HepG2 (cell line): ENCODE measurements at regions not wholly inside any gene's neighbourhood (a gene's known extent, or its start where the extent isn't known, plus 50 kb on each side); places are given as distances from the start of the nearest gene placed in this dataset.

Experiments
- ATAC-seq: fragments of 200-7000 bp; cut with Tn5 transposase; 3 replicates; pipeline ENCODE4 v1.9.1; 2020; ENCODE audit warnings: mild to moderate bottlenecking, moderate library complexity
- BruUV-seq: library from RNA; stranded (reverse); fragments of 400-500 nt; replicated peaks from 2 replicates; lab custom pipeline; 2021; lab: Mats Ljungman, UMichigan
- CTCF ChIA-PET: fragments of 300-600 bp; formaldehyde crosslinking; extraction: SDS; loops from one replicate; lab custom pipeline; 2021; ENCODE audit warnings: low total read pairs, inconsistent platforms, low intra/inter-chr PET ratio; lab: Yijun Ruan, JAX
- POLR2A ChIA-PET: fragments of 350-600 bp; sonication (Branson Sonifier 250); formaldehyde crosslinking; loops from one replicate; lab custom pipeline; 2020; ENCODE audit warnings: antibody characterized with exemption, inconsistent platforms; lab: Yijun Ruan, JAX
- DNase-seq: peaks from one replicate; pipeline ENCODE4 v3.0.0-alpha.2; 2015; ENCODE audit warnings: low spot score
- FAIRE-seq: peaks from 3 replicates; lab custom pipeline; 2011; peaks lifted over from hg19 to GRCh38; lab: Jason Lieb, UNC
- H2AFZ ChIP-seq: one replicate; pipeline ENCODE4 v1.6.1; 2011; ENCODE audit warnings: low read length, inconsistent platforms
- H3K27ac ChIP-seq: fragments of 300-600 bp; 3 replicates; pipeline ENCODE4 v1.8.0; 2011; ENCODE audit warnings: mixed run types, mild to moderate bottlenecking, mixed read lengths, low read length, inconsistent platforms; ENCODE audit not compliant: insufficient read depth; ENCODE audit errors: extremely low read length
- H3K27me3 ChIP-seq, 2 experiments: fragments of 200-600 bp in 1 of 2; 2 replicates in 1 of 2; 3 replicates in 1 of 2; pipeline versions ENCODE4 v1.6.0 to v1.8.0; 2011; ENCODE audit warnings: low read length in 2 of 2, mild to moderate bottlenecking in 2 of 2, moderate library complexity in 2 of 2, inconsistent platforms in 1 of 2; ENCODE audit not compliant: insufficient read depth in 2 of 2, control insufficient read depth in 1 of 2
- H3K36me3 ChIP-seq, 2 experiments: fragments of 200-600 bp in 1 of 2; replicated peaks in 1 of 2; 2 replicates in 1 of 2; 3 replicates in 1 of 2; pipeline versions ENCODE4 v1.5.1 to v1.8.0; 2011; ENCODE audit warnings: low read length in 2 of 2, inconsistent platforms in 1 of 2; ENCODE audit not compliant: insufficient read depth in 2 of 2, control insufficient read depth in 1 of 2
- H3K4me1 ChIP-seq: 2 replicates; pipeline ENCODE4 v1.5.1; 2012; ENCODE audit warnings: low read length, inconsistent platforms; ENCODE audit not compliant: insufficient read depth
- H3K4me2 ChIP-seq: 2 replicates; pipeline ENCODE4 v1.6.0; 2011; ENCODE audit warnings: low read depth, low read length, inconsistent platforms
- H3K4me3 ChIP-seq, 3 experiments: fragments of 200-600 bp in 1 of 3; sonication (generic), shearing (Covaris generic) in 1 of 3; replicated peaks in 1 of 3; 2 replicates each; pipeline ENCODE4 v1.5.1; 2011 to 2016; ENCODE audit warnings: low read length in 3 of 3, inconsistent platforms in 2 of 3, low read depth in 2 of 3, mild to moderate bottlenecking in 2 of 3, control low read depth in 1 of 3, mixed read lengths in 1 of 3; ENCODE audit not compliant: insufficient read depth in 1 of 3
- H3K79me2 ChIP-seq: one replicate; pipeline ENCODE4 v1.6.1; 2011; ENCODE audit warnings: low read length, inconsistent platforms; ENCODE audit not compliant: insufficient read depth
- H3K9ac ChIP-seq: 2 replicates; pipeline ENCODE4 v1.6.0; 2011; ENCODE audit warnings: mild to moderate bottlenecking, low read depth, low read length, inconsistent platforms; ENCODE audit not compliant: insufficient read depth
- H3K9me3 ChIP-seq: 2 replicates; pipeline ENCODE4 v1.5.1; 2012; ENCODE audit warnings: mild to moderate bottlenecking, low read length
- H4K20me1 ChIP-seq: 2 replicates; pipeline ENCODE4 v1.6.0; 2011; ENCODE audit warnings: inconsistent platforms, mild to moderate bottlenecking, low read length, moderate library complexity; ENCODE audit not compliant: insufficient read depth
- CAMTA2 ChIP-seq: sonication (generic); formaldehyde crosslinking; IDR thresholded peaks from 2 replicates; pipeline ENCODE4 v1.4.0; 2020; ENCODE audit warnings: mild to moderate bottlenecking, missing genetic modification reagents, borderline replicate concordance
- IKZF1 ChIP-seq: fragments of 450-650 bp; IDR thresholded peaks from 2 replicates; pipeline ENCODE4 v1.7.1; 2016
- MXD3 ChIP-seq: IDR thresholded peaks from 2 replicates; pipeline ENCODE4 v1.6.1; 2016; ENCODE audit warnings: mild to moderate bottlenecking, missing biosample characterization, missing genetic modification reagents
- MYC ChIP-seq: sonication (generic); formaldehyde crosslinking; IDR thresholded peaks from 2 replicates; pipeline ENCODE4 v1.9.0; 2021; ENCODE audit warnings: missing genetic modification reagents, borderline replicate concordance
- NFE2 ChIP-seq: sonication (generic); formaldehyde crosslinking; IDR thresholded peaks from 2 replicates; pipeline ENCODE4 v1.4.0; 2020; ENCODE audit warnings: missing genetic modification reagents
- NR2F6 ChIP-seq, 2 experiments: IDR thresholded peaks; 2 replicates each; pipeline ENCODE4 v1.6.1; 2016; ENCODE audit warnings: antibody characterized with exemption in 1 of 2, mild to moderate bottlenecking in 1 of 2
- SNAPC4 ChIP-seq: sonication (generic); formaldehyde crosslinking; IDR thresholded peaks from 2 replicates; pipeline ENCODE4 v1.4.0; 2020; ENCODE audit warnings: mild to moderate bottlenecking, missing genetic modification reagents
- ZNF766 ChIP-seq: sonication (generic); formaldehyde crosslinking; IDR thresholded peaks from 2 replicates; pipeline ENCODE4 v1.5.0; 2020; ENCODE audit warnings: missing genetic modification reagents, borderline replicate concordance
- ZNF770 ChIP-seq: sonication (generic); formaldehyde crosslinking; IDR thresholded peaks from 2 replicates; pipeline ENCODE4 v1.5.0; 2020; ENCODE audit warnings: mild to moderate bottlenecking, missing genetic modification reagents
- WGBS: methylation state at CpG from one replicate; pipeline ENCODE4 v1.1.6; 2017; ENCODE audit warnings: low lambda C conversion rate; 5-methylcytosine and 5-hydroxymethylcytosine counted together
- in situ Hi-C: cut with HindIII; loops from 2 replicates; pipeline ENCODE4 v1.10.0; 2017; ENCODE audit warnings: low pct_unique_long_range_greater_than_20kb; ENCODE audit not compliant: extremely low pct_ligation_motif_present
- intact Hi-C: fragments of 100-400 bp; cut with micrococcal nuclease; formaldehyde crosslinking; loops from one replicate; pipeline ENCODE4 v1.10.0; 2022; ENCODE audit not compliant: unreplicated experiment
- TF ChIP-seq, protein P1 (sequence below): sonication (generic); formaldehyde crosslinking; conservative IDR thresholded peaks from 2 replicates; pipeline ENCODE4 v1.8.0; 2022; ENCODE audit warnings: mild to moderate bottlenecking, moderate library complexity, missing genetic modification reagents
- TF ChIP-seq, protein P2 (sequence below): sonication (generic); formaldehyde crosslinking; IDR thresholded peaks from 2 replicates; pipeline ENCODE4 v1.5.1; 2020; ENCODE audit warnings: mild to moderate bottlenecking, missing genetic modification reagents, borderline replicate concordance

DNA sequence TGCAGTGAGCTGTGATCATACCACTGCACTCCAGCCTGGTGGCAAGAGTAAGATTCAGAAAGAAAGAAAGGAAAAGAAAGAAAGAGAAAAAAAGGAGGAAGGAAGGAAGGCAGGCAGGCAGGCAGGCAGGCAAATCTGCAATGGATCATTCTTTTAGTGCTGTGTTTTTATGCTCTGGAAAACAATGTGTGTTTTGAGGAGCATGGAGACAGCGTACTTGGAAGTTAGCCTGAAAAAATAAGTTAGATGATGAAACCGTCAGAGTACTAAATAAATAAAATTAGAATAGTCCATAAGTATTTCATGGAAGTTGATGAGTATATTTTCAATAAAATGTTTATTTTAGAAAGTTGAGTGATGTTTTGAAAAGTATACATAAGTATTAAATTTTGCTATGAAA is 366.4 kb upstream of the CDH20 start:
- 13% methylated on average over 2 of the region's 2 CpGs for WGBS
- no peak overlapping the region for H3K27ac ChIP-seq
- H3K9me3 ChIP-seq, result no peaks in the 10 kb centered on the region; the same call in 1 of the 2 replicates
- no peak for TF ChIP-seq MXD3
- TF ChIP-seq MYC (CRISPR knock-in tag), result no peak
- no peak for TF ChIP-seq IKZF1
- TF ChIP-seq NFE2 (CRISPR knock-in tag), result no peak
- TF ChIP-seq ZNF770 (CRISPR knock-in tag), result no peak
- TF ChIP-seq CAMTA2 (CRISPR knock-in tag), result no peak
- TF ChIP-seq SNAPC4 (CRISPR knock-in tag), result no peak
- TF ChIP-seq, protein P1, sequence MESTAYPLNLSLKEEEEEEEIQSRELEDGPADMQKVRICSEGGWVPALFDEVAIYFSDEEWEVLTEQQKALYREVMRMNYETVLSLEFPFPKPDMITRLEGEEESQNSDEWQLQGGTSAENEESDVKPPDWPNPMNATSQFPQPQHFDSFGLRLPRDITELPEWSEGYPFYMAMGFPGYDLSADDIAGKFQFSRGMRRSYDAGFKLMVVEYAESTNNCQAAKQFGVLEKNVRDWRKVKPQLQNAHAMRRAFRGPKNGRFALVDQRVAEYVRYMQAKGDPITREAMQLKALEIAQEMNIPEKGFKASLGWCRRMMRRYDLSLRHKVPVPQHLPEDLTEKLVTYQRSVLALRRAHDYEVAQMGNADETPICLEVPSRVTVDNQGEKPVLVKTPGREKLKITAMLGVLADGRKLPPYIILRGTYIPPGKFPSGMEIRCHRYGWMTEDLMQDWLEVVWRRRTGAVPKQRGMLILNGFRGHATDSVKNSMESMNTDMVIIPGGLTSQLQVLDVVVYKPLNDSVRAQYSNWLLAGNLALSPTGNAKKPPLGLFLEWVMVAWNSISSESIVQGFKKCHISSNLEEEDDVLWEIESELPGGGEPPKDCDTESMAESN (CRISPR knock-in tag), result no peak
- TF ChIP-seq, protein P2, sequence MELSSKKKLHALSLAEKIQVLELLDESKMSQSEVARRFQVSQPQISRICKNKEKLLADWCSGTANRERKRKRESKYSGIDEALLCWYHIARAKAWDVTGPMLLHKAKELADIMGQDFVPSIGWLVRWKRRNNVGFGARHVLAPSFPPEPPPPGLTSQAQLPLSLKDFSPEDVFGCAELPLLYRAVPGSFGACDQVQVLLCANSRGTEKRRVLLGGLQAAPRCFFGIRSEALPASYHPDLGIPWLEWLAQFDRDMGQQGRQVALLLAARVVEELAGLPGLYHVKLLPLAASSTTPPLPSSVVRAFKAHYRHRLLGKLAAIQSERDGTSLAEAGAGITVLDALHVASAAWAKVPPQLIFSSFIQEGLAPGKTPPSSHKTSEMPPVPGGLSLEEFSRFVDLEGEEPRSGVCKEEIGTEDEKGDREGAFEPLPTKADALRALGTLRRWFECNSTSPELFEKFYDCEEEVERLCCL (CRISPR knock-in tag), result no peak
- no peak for TF ChIP-seq NR2F6 (IDR thresholded peaks at IDR 0.05)
- no peak for TF ChIP-seq NR2F6 (CRISPR knock-in tag; IDR thresholded peaks at IDR 0.05)
- TF ChIP-seq ZNF766 (CRISPR knock-in tag), result no peak
- FAIRE-seq, result no peak
- H3K4me2 ChIP-seq, result no peak overlapping the region
- no TSS peak for BruUV-seq
- H3K4me3 ChIP-seq, result no peak overlapping the region
- no peaks in the 10 kb centered on the region for H3K4me1 ChIP-seq
- CTCF ChIA-PET, result no interaction called here
- no peaks in the 10 kb centered on the region for H3K79me2 ChIP-seq
- ATAC-seq, result no peak
- H3K9ac ChIP-seq, result no peak overlapping the region
- H3K36me3 ChIP-seq, result no peaks in the 10 kb centered on the region
- DNase-seq, result no peak
- no peak overlapping the region for H2AFZ ChIP-seq
- intact Hi-C loops, result no loop called here
- H3K27me3 ChIP-seq, result no peaks in the 10 kb centered on the region
- no peaks in the 10 kb centered on the region for H4K20me1 ChIP-seq
- POLR2A ChIA-PET, result no interaction called here
- in situ Hi-C loops, result no loop called here
